Lower leg skin (tissue), 4 donors: ENCODE measurements at regions not wholly inside any gene's neighbourhood (a gene's known extent, or its start where the extent isn't known, plus 50 kb on each side); places are given as distances from the start of the nearest gene placed in this dataset.

ENCODE experiments used
- DNase-seq, 2 donors: peaks; one replicate each; pipeline ENCODE4 v3.0.0-alpha.2; 2019; ENCODE audit warnings: low spot score in 2 of 2
- H3K4me3 ChIP-seq: fragments of 200-600 bp; sonication (generic); 2 replicates; pipeline ENCODE4 v1.5.1; 2017; ENCODE audit warnings: mild to moderate bottlenecking, low read depth; ENCODE audit not compliant: poor library complexity, severe bottlenecking
- POLR2A ChIP-seq, 2 donors: fragments of 450-650 bp; IDR thresholded peaks; one replicate each; pipeline ENCODE4 v1.6.1; 2016 to 2017; ENCODE audit warnings: antibody characterized with exemption in 2 of 2, mild to moderate bottlenecking in 1 of 2, moderate library complexity in 1 of 2
- WGBS, 2 donors: methylation state at CpG; one replicate each; pipeline ENCODE4 v1.1.5; 2018; 5-methylcytosine and 5-hydroxymethylcytosine counted together
- intact Hi-C: fragments of 100-400 bp; cut with DNase I; formaldehyde crosslinking; loops from one replicate; pipeline ENCODE4 v1.15.0; 2023; ENCODE audit warnings: low total_unique reads
- TF ChIP-seq, protein P1 (sequence below), 3 donors: fragments of 450-650 bp; IDR thresholded peaks; one replicate each; pipeline ENCODE4 v1.5.1; 2016; ENCODE audit warnings: antibody characterized with exemption in 3 of 3, mild to moderate bottlenecking in 3 of 3, moderate library complexity in 2 of 3

- DNase-seq = no peak
- H3K4me3 ChIP-seq = no peak overlapping the region
- intact Hi-C loops = no loop called here
- 58 to 70% methylated on average over 6 of the region's 6 CpGs for WGBS, 2 donors
- TF ChIP-seq, protein P1, sequence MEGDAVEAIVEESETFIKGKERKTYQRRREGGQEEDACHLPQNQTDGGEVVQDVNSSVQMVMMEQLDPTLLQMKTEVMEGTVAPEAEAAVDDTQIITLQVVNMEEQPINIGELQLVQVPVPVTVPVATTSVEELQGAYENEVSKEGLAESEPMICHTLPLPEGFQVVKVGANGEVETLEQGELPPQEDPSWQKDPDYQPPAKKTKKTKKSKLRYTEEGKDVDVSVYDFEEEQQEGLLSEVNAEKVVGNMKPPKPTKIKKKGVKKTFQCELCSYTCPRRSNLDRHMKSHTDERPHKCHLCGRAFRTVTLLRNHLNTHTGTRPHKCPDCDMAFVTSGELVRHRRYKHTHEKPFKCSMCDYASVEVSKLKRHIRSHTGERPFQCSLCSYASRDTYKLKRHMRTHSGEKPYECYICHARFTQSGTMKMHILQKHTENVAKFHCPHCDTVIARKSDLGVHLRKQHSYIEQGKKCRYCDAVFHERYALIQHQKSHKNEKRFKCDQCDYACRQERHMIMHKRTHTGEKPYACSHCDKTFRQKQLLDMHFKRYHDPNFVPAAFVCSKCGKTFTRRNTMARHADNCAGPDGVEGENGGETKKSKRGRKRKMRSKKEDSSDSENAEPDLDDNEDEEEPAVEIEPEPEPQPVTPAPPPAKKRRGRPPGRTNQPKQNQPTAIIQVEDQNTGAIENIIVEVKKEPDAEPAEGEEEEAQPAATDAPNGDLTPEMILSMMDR (IDR thresholded peaks at IDR 0.05) = no peak
These were observed 1432.6 kb upstream of the TENM4 start for GRCh38 chr11:80873310-80873999.

- no peak for DNase-seq
- no peak for TF ChIP-seq POLR2A (IDR thresholded peaks at IDR 0.05)
- TF ChIP-seq, protein P1 (IDR thresholded peaks at IDR 0.05) = no peak
- H3K4me3 ChIP-seq = no peak overlapping the region
- intact Hi-C loops = no loop called here
These were observed 1431.4 kb upstream of the TENM4 start for GRCh38 chr11:80872116-80872728.

- no peak for DNase-seq
- TF ChIP-seq POLR2A (IDR thresholded peaks at IDR 0.05) = no peak
- TF ChIP-seq, protein P1 (IDR thresholded peaks at IDR 0.05) = no peak
- 42 to 50% methylated on average over 1 of the region's 1 CpG for WGBS, 2 donors
- H3K4me3 ChIP-seq = no peak overlapping the region
- intact Hi-C loops = no loop called here
These were observed 1428.0 kb upstream of the TENM4 start for GRCh38 chr11:80868831-80869230.

- WGBS, 2 donors = 86 to 89% methylated on average over 5 of the region's 5 CpGs
- intact Hi-C loops = no loop called here
These were observed 1421.2 kb upstream of the TENM4 start for GRCh38 chr11:80862011-80862410.

GRCh38 chr11:80861193-80861592 is 1420.4 kb upstream of the TENM4 start:
- TF ChIP-seq, protein P1 (IDR thresholded peaks at IDR 0.05) = no peak
- TF ChIP-seq POLR2A (IDR thresholded peaks at IDR 0.05) = no peak
- H3K4me3 ChIP-seq = no peak overlapping the region
- intact Hi-C loops = no loop called here
- no peak for DNase-seq

More at GRCh38 chr11:80862011-80862410, 1421.2 kb upstream of the TENM4 start:
- TF ChIP-seq POLR2A (IDR thresholded peaks at IDR 0.05) = no peak
- TF ChIP-seq, protein P1 (IDR thresholded peaks at IDR 0.05) = no peak
- H3K4me3 ChIP-seq = no peak overlapping the region
- no peak for DNase-seq

DNA sequence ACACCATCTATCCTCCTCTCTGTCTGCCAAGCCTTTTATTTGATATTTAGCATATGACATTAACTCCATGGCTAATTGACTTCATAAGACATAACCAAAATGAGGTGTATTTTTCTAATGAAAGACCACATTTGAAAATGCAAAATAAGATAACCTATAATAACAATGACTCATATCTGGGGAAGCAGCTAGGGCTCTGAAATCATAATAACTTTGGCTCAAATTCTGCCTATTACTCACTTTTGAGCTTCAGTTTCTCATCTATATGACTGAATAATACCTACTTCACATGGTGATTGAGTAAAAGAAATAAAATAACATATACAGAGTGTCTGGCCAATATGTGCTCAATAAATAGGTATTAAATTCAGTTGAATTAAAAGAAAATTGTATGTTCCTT is 1419.8 kb upstream of the TENM4 start:
- DNase-seq = no peak
- intact Hi-C loops = no loop called here
- TF ChIP-seq, protein P1 (IDR thresholded peaks at IDR 0.05) = no peak
- TF ChIP-seq POLR2A (IDR thresholded peaks at IDR 0.05) = no peak
- no peak overlapping the region for H3K4me3 ChIP-seq
